HG02981 (cell line): ENCODE measurements at regions not wholly inside any gene's neighbourhood (a gene's known extent, or its start where the extent isn't known, plus 50 kb on each side); places are given as distances from the start of the nearest gene placed in this dataset.
A peak's percentile ranks its signal among the peaks of the same experiment; 100 is the strongest.

ENCODE experiments used
- ATAC-seq: cut with Tn5 transposase; IDR thresholded peaks from one replicate; pipeline ENCODE4 v1.9.1; 2021; ENCODE audit warnings: mild to moderate bottlenecking, moderate library complexity; ENCODE audit not compliant: unreplicated experiment

DNA sequence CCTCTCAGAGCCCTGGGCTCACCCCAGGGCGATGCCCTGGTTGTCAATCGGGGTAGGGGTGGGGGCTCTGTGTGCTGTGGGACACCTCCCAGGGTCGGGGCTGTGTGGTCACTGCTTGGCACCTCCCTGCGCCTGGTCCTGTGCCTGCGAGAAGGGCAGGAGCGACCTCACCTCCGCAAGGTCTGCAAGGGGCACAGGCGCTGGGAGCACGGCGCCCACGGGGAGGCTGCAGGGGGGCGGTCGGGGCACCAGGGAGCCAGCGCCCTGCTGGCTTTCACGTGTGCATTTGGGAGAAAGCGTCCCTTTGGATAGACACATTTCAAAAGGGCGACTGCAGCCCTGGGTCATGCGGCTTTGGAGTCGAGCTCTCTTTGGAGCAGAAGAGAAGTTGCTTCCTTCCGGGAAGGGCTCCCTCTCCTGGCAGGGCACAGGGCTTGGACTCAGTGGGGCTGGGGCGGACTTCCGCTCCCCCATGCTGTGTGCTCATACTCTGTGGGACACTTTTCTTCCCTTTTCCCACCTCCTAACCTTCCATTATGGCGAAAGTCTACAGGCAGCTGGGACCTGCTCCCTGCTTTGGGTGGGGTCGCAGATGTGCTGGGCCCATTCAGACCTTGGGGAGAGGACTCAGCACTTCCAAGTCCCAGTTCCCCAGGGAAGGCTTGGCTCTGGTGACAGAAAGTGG lies 52.9 kb upstream of the SLC28A3 start:
- no peak for ATAC-seq

DNA sequence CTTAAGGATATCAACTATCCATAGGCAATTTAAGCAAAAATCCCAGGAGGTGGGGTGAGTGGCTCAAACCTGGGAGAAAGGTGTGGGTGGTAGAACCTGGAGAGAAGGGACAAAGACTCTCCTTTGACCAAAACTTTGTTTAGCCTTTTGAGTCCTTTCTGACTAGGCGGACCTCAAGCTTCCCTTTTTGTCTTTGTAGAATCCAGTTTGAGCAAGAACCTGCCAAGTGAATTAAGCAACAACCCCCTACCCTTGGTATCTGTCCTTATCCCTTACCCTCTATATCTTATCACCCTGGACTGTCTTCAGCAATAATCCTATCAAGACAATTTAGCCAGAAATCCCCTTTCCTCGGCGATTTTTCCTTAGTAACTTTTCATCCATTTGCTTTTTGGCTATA lies 53.5 kb upstream of the SLC28A3 start:
- no peak for ATAC-seq

DNA sequence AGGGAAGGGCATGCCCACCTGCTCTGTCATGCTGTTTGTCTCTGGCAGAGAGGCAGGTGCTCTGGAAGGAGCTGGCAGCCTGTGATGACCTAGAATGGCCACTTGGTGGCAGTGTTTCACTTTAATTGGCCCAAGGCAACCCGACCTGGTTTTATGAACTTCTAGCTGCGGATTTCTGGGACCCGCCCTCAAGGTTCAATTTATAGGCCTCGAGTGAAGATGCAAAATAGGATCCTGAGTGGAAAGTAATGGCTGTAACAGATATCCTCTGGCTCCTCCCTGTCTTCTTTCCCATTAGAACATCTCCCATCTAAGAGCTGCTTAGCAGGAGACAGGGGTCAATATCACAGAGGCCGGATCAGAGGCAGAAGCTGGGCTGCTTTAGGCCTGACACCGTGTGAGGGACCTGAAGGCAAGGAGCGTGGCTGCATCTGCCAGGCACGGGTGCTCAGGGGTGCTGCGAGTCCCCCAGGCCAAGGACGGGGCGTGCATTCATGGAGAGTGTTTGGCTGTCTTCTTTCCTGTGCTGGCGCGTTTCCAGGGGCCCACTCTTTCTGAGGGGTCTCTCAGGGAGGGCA lies 56.7 kb upstream of the SLC28A3 start:
- ATAC-seq = peak; percentile 79

DNA sequence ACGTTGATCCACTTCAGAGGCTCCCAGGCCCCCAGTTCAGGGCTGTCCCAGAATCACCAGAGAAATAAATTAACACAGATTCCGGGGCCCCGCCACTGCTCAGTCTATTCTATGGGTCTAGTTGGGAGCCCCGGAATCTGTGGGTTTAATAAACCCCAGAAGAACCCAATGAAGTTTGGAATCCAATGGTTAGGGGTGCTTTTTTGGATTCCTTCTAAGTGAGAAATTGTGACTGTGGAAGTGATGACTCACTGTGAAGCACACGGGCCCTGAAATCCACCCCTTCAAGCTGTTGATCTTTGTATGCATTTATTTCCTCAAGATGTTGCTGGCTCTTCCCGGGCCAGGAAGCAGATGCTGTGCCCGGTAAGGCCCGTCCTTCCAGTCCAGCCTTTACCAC lies 57.3 kb upstream of the SLC28A3 start:
- no peak for ATAC-seq

DNA sequence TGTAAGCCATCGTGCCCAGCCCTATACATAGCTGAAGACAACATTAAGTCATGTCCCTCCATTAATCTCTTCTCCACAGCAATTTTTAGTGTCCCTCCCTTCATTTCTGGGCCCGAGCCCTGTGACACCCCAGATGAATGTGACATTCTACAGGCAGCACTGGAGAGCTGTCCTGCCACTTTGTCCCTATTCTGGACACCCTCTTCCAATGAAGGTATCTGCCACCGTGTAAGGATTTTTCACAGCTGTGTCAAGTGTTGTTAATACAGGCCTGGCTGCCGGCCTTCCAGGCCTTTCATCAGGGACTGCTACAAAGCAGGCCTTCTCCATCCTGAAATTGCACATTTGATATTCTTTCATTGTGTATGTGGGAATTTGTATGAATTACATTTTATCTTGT lies 62.0 kb upstream of the SLC28A3 start:
- no peak for ATAC-seq

DNA sequence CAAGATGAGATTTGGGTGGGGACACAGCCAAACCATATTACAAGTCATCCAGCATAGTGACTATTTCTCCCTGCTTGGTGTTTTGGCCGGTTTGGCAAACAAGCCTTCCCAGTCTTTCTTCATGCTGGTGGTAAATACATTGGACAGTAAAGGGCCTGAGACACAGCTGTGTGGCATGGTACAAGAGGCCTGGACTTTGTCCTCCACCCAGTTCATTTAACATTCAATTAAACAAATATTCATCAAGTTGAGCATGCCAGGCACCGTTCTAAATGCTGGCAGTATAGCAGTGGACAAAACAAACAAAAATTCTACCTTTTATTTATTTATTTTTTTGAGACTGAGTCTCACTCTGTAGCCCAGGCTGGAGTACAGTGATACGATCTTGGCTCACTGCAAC lies 62.7 kb upstream of the SLC28A3 start:
- no peak for ATAC-seq

DNA sequence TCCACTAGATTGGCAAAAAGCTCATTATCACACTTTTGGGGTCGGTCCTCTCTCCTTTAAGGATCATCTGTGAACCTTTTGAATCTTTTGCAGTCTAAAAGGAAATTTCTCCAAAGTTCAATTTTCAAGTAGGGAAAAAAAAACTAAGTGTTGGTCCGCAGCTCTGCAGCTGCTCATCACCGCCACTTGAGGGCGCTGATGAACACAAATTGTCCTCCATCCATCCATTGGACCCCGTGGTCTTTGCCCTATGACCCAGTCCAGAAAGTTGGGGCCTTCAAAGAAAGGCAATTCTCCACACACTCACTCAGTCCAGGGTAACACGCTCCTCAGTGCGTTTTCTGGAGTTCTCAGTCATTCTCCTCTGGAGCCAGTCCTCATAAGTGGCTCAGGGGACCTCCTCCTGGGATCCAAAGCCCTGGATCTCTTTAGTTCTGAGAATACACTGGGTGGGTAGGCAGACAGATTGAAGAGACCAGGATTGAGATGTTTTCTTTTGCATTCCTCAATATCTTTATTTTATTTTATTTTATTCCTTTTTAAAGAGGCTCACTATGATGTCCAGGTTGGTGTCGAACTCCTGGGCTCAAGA lies 63.6 kb upstream of the SLC28A3 start:
- ATAC-seq = no peak

DNA sequence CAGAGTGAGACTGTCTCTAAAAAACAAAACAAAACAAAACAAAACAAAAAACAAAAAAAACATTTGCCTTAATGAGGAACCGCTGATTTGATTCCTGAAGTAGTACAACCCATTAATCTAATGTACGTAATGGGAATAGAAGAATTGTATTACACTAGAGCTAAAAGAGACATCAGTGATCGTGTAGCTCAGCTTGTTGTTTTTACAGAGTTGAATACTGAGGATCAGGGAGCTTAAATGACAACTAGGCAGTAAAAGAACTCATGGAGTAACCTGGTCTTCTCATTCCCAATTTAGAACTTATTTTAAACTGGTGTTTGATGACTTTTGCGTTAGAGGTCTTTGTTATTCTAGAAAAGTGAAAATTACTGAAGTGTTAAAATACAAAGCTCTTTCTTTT lies 65.1 kb upstream of the SLC28A3 start:
- ATAC-seq = no peak

DNA sequence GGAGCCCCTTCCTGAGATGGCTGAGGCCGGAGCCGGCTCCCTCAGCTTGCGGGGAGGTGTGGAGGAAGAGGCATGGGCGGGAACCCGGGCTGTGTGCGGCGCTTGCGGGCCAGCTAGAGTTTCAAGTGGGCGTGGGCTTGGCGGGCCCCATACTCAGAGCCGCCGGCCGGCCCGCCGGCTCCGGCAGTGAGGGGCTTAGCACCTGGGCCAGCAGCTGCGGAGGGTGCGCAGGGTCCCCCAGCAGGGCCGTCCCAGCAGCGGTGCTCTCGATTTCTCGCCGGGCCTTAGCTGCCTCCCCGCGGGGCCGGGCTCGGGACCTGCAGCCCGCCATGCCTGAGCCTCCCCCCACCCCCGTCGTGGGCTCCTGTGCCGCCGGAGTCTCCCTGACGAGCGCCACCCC lies 67.9 kb upstream of the SLC28A3 start:
- ATAC-seq = no peak

DNA sequence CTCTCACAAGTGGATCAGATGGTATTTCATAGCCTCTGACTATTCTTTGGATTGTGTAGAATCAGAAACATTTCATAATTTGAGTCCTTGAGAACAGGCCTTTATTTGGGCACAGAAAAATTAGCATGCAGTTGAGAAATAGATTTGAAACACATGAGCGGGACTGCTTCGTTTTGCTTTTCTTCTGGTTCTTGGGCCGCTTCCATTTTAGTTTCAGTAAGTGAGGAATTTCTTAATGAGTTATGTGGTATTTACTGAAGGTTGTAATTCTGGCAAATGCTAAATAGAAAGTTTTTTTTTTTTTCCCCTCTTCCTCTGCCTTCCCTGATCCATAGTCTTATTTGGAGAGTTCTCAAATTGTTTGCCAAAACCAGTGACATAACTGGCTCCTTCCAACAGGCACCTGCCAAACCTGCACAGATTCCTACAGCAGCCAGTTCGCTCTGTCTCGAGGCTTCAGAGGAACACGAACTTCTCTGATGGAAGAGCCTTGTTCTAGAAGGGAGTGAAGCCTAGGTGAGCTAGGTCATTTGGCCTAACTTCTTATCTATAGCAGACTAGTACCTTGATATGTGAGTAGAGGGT lies 71.2 kb upstream of the SLC28A3 start:
- ATAC-seq = no peak

DNA sequence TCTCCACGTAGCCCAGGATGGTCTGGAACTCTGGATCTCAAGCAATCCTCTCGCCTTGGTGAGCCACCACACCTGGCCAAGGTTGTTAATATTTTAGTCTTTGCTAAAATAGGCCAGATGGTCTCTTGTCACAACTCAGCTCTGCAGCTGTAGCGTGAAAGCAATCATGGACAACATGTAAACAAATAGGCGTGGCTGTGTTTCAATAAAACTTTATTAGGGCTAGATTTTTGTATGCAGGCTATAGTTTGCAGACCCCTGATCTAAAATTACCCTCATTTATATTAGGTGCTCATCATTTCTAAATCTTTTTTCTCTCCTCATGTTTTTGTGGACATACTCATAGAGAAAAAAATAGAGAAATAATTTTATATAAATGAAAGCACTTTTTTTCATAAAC lies 72.1 kb upstream of the SLC28A3 start:
- ATAC-seq = no peak

DNA sequence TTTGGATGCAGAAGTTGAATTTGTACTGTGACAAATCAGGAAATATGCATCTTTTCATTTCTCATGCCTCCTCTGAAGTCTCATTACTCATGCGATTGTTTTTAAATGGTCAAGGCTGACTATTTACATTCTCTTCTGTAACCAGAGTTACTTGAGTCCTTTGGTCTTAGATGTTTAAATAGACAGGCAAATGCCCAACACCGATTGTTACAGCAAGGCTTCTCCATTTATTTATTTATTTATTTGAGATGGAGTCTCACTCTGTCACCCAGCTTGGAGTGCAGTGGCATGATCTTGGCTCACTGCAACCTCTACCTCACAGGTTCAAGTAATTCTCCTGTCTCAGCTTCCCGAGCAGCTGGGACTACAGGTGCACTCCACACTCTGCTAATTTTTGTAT lies 72.7 kb upstream of the SLC28A3 start:
- ATAC-seq = no peak

DNA sequence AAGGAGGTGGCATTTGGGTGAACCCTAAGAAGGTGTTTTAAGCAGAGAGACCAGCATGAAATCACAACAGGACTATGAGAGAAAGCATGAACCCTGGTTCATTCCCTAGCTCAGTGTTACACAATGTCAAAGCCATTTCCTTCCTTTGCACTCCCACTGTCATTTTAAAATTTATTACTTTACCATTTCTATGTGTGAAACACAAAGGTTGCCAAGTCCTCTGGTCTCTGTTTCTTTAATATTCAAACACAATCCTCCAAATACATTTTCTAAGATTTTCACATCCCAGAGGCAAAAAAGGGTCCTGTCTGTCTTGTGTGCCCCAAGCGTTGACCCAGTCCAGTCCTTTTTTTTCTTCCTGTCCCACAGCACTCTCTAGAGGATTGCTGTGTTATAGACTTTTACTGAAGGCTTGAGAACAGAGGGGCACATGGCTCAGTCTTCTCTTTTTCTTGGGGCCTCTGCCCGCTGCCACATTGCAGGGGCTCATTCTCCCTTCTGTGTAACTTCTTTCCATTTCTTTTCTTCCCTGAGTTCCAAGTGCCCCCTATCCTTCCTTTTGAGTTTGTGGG lies 78.6 kb upstream of the SLC28A3 start:
- ATAC-seq = no peak

DNA sequence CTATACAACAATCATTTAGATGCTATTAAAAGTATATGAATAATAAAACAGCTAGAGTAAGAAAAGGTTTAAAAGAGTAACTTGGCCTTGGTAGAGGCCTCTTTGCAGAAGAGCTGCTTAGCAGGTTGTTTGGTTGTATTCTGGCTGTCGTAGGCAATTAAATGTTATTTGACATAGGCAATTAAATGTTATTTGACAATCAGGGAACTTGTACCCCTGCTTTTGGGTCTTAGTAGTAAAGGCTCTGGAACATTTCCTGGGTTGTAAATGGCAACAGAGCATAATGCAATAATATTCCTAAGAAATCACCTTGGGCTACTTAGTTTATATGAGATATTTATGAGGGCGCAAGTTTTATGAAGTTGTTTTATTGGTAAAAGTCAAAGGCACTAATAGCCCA lies 84.4 kb upstream of the SLC28A3 start:
- no peak for ATAC-seq

DNA sequence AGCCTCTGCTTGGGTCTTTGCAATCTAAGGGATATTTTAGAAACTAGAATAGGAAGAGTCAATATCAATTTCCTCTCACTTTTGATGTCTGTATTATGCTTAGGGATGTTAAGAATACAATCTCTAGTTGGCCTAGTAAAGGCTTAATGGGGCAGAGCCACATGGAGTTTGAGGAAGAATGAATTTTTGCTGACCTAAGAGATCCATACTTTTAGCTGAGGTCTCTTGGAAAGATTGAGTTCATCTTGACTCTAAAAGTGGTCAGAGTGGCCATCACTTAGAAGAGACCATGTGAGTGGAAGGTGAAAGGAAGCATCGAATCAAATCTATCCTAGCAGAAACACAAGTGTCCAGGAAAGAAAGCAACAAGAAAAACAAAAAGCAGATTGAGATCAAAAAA lies 92.2 kb upstream of the SLC28A3 start:
- no peak for ATAC-seq

DNA sequence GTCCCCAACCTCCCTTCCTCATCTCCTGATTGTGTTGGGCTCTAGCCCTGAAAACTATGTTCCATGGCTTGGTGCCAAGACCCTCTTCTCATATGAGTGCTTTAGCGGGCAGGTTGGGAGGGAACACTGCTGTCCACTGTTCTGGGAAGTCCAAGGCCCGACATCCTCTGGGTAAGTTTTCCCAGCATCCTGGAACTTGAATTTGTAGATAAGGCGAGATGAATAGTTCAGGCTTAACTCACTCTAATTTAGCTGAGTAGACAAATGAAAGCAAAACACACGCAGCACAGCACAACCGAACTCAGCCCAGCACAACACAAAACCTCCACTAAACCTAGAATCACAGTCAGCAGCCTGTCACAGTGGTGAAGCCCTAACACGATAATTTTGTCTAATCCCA lies 95.3 kb upstream of the SLC28A3 start:
- ATAC-seq = no peak

DNA sequence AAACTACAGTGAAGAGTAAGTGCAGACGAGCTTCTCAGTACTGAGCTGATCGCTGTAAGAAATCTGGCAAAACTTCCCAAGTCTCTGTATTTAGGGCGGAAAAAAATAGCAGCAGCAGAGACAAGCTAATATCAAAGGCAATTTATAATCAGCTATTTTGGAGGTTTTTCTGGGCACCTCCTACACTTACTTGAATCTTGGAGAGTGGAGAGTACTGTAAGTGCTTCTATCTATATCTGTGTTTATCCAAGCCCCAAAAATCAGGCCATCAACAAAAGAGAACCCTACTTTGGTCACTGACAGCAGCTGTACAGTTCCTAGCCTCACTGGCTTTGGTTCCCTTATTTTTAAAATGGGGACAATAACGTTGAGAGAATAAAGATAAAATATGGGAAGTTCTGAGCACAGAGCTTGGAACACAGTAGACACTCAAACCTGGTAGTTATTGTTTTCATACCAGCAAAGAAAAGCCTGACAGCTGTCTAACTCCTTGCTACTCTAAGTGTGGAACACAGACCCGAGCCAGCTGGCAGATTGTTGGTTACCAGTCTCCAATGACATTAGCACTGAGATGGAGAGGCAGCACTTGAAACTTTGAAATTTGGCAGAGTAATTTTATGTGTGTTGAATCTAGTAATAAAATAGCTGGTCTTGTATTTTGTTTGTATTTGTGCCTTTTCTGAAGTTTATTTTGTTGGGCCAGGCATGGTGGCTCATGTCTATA lies 96.0 kb upstream of the SLC28A3 start:
- ATAC-seq = no peak

DNA sequence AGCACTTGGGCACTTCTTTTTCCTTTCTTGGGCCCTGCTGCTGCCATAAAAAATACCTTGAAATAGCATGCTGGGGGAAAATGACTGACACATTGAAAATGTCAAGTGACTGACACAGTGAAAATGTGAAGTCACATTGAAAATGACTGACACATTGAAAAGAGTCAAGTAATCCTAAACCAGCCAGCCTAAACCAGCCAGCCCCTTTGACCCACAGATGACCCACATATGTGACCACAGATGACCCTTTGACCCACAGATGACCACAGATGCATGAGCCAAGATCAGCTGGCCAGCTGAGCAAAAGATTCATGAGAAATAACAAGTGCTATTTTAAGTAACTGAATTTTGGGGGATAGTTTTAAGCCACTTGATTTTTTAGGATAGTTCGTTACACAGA lies 97.8 kb upstream of the SLC28A3 start:
- no peak for ATAC-seq

DNA sequence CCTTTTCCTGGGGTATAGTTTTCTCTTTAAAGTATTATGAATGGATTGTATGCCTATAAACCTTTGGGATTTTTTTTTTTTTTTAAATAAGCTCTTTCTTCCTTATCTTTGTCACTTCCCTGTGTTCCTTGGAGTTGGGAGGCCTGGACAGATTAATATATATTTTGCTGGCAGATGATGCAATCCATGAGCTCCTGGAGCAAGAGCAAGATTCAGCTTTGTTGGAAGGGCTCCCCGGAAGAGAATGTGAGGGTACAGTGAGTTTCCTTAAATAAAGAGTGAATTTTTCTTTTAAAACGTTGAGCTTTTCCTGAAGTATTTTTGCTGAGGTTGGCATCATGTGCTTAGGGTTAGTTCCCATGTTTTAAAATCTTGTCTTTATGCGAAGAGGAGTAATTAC lies 98.7 kb upstream of the SLC28A3 start:
- ATAC-seq = no peak

DNA sequence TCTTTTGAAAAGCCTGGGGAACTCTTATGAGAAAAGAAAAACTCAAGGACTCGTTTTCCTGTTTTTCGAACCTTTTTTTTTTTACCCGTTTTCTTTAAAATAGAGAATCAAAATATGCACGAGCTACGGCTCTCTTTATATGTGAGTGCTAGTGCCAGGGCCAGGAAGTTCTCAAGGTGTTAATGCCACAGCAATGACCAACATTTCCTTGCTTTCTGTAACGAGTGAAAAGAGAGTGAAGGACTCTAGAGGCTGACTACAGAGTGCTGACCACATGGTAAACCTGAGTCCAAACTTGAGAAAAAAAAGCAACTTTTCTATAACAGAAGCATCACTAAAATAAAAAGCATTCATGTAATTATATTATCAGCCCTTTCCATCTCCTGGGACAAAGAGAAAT lies 102.2 kb upstream of the SLC28A3 start:
- no peak for ATAC-seq

DNA sequence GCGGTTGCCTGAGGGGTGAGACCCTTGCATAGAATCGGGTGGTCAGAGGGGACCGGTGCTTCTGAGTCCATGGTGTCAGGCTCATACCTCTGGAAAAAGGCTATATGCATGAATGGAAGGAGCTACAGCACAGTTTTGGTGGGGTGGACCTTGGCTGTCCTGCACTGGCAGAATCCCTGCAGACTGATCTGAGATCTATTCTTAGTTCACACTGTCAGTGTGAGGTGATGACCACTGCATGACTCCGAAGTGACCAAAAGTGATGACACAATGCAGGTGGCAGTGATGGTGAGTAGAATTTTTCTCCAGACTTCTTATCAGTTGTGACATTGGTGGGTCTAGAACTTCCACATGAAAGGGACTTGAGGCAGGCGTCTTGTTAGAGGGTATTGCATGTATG lies 105.2 kb upstream of the SLC28A3 start:
- no peak for ATAC-seq
